Amygdala (tissue), 56 donors: ENCODE measurements at regions not wholly inside any gene's neighbourhood (a gene's known extent, or its start where the extent isn't known, plus 50 kb on each side); places are given as distances from the start of the nearest gene placed in this dataset.

Experiments used
- DNase-seq, 56 donors: peaks; one replicate each; lab custom pipeline; 2025; lab: John Stamatoyannopoulos, UW

DNA sequence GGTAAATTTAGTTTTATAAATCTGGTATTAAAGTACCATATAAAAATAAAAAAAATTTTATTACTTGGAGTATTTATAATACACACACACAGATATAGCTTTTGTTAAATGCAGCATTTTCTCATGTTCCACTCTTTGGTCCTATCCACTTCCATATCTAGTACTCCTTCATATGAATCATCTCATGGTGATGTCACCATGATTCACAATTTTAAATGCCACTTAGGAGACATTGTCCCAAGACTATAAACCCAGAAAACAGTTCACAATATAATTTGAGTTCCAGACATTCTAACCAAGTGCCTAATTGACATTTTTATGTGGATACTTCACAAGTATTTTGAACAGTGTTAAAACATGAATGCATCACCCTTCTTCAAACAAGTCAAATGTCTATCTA lies 1398.3 kb downstream of the DSC3 start:
- DNase-seq, result no peak

GRCh38 chr18:29629493-29630036 lies 1413.0 kb downstream of the DSC3 start:
- DNase-seq, result no peak

- DNase-seq, result no peak
Measured at GRCh38 chr18:29626094-29626493, 1416.4 kb downstream of the DSC3 start.

- no peak for DNase-seq
Measured at GRCh38 chr18:29616867-29617266, 1425.7 kb downstream of the DSC3 start.

- DNase-seq, result no peak
Measured at GRCh38 chr18:29608982-29609381, 1432.1 kb upstream of the CDH2 start.

GRCh38 chr18:29605365-29605764 lies 1428.4 kb upstream of the CDH2 start:
- no peak for DNase-seq

DNA sequence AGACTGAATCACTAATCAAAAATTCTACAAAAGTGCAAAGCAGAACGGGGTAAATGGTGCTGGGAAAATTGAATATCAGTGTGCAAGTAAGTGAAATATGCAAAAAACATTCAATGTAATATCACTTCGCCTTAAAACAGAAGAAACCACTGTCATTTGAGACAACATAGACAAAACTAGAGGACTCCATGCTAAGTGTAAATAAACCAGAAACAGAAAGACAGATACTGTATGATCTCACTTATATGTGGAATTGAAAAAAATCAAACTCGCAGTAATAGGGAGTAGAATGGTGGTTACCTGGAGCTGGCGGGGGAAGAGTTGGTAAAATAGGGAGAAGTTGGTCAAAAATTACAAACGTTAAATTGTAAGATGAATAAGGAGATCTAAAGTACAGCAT lies 1420.0 kb upstream of the CDH2 start:
- no peak for DNase-seq

DNA sequence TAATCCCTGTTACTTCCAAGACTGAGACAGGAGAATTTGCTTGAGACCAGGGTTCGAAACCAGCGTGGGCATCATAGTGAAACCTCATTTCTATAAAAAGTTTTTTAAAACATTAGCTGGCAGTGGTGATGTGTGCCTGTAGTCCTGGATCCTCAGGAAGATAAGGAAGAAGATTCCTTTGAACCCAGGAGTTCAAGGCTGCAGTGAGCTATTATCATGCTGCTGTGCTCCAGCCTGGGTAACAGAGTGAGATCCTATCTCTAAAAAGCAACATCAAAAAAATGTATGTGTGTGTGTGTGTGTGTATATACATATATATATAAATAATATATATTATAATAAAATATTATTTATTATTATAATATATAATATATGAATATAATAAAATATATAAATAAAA lies 1417.6 kb upstream of the CDH2 start:
- DNase-seq, result no peak

- no peak for DNase-seq
Measured at GRCh38 chr18:29588446-29589100, 1411.6 kb upstream of the CDH2 start.

DNA sequence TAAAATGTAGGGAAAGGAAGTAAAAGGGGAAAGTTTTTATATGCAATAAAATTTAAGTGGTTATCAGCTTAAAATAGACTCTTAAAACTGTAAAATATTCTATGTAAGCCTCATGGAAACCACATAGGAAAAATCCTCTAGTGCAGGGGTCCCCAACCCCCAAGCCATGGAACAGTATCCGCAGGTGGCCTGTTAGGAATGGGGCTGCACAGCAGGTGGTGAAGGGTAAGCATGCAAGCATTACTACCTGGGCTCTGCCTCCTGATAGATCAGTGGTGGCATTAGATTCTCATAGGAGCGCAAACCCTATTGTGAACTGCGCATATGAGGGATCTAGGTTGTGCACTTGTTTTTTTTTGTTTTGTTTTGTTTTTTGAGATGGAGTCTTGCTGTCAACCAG lies 1409.3 kb upstream of the CDH2 start:
- no peak for DNase-seq

DNA sequence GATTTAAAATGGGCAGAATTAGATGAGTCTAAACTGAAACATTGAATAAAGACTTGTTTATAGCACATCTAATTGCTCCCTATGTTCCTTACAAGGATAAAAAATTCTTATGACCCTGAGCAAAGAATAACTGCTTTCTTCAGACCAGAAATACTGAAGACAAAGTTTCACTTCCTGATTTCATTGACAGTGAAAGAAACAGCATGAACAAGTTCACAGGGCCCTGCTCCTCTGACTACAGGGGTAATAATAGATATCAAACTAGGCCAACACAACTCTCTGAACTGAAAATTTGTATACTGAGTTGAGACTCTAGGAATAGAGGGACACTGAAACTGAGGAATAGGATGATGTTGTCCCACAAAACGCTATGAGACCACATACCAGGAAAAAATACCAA lies 1383.3 kb upstream of the CDH2 start:
- DNase-seq, result no peak

- DNase-seq, result no peak
Measured at GRCh38 chr18:29556070-29556469, 1379.1 kb upstream of the CDH2 start.

DNA sequence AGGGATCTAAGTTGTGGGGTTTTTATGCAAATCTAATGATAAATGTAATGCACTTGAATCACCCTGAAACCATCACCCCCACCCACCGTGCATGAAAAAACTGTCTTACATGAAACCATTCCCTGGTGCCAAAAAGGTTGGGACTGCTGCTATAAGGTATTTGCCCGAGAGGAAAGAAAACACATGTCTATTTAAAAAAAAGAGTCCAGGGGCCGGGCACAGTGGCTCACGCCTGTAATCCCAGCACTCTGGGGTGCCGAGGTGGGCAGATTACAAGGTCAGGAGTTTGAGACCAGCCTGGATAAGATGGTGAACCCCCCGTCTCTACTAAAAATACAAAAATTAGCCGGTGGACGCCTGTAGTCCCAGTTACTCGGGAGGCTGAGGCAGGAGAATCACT lies 1372.8 kb upstream of the CDH2 start:
- no peak for DNase-seq

DNA sequence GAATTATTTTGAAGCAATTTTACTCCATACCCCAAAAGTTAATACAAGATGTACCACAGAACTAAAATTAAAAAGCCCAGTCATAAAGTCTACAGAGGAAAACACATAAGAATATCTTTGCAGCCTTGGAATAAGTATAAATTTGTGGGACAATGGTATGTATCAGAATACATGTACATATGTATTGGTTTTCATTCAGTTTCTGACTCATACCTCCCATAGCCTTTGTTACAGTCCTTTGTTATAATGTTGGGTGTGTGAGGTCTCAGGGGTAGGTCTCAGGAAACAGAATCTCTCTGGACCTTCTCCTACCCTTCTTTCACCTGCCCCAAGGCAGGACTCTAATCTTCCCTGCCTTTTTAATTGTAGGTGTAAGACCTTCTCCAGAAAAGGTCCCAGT lies 1370.7 kb upstream of the CDH2 start:
- no peak for DNase-seq

DNA sequence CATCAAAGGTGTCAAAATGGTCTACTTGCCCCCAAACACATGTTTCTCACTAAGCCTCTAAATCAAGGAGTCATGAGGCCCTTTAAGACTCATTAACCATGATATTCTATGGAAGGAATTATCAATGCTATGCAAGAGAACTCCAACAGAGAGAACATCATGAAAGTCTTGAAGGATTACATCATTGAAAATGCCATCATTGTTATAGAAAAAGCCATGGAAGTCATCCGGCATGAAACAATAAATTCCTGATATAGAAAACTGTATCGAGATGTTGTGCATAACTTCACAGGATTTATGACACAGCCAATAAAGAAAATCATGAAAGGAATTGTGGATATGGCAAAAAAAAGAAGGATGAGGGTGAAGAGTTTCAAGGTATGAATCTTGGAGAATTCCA lies 1363.6 kb upstream of the CDH2 start:
- DNase-seq, result no peak

- DNase-seq, result no peak
Measured at GRCh38 chr18:29531746-29532145, 1354.8 kb upstream of the CDH2 start.

GRCh38 chr18:29523371-29523770 lies 1346.4 kb upstream of the CDH2 start:
- DNase-seq, result no peak

DNA sequence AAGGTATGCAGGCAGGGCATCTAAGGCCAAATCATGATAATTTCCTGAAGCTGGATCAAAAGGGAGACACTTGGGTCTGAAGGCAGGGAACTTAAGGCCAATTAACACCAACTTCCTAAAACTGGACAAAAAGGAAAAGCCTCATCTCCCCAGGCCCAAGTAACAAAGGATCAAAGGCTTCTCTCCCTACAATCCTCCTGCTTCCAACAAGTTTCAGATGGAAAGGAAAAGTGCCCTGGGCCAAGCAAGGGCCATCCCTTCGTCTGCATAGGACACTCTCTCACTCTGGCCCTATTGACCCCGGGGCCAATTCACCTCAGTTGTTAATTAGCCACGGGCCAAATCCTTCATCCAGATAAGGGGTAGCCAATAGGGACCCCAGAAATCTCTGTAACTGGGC lies 1335.8 kb upstream of the CDH2 start:
- no peak for DNase-seq

DNA sequence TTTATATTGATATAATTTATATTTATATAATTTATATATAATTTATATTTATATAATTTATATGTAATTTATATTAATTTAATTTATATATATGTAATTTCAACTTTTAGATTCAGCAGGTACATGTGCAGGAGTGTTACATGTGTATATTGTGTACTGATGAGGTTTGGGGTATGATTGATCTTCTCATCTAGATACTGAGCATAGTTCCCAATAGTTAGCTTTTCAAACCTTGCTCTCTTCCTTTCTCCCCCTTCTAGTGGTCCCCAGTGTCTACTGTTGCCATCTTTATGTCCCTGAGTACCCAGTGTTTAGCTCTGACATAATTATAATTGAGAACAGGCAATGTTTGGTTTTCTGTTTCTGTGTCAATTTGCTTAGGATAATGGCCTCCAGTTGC lies 1335.3 kb upstream of the CDH2 start:
- no peak for DNase-seq

DNA sequence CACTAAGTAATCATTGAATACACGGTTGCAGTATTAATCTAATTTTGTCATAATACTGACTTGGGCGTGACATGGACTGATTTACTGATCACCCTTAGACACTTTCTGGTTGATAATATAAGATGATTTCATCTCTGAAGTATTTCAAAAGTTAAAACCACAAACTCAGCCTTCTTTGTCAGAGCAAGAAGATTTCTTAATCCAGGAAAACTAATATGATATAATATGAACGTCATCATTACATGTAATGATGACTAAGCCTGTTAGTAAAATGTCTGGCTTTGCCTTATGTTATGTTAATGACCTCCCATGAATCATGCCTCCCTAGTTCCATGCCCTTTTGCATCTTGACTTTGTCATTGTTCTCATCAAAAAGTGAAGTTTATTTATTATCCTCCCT lies 1325.0 kb upstream of the CDH2 start:
- DNase-seq, result no peak

DNA sequence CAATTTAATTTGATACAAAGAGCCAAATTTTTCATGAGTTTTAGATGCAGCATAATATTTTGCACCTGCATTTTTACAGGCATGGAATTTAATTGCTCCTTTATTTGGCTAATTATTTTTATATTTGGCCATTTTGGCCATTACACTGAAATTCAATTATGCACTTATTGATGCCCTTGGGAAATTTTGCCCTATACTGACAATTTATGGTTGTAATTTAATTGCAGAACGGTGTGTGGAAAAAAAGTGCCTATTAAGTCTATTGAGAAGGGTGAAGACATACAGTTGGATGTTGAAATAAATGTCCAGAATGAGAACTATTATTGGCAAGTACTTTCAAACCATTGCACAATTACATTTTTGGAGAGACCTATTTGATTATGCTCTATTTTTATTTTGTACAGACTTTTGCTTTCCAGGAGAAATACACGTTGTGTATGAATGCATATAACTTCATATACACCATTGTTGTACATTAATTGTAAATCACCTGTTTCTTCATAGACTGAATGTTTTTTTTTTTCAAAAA lies 1319.3 kb upstream of the CDH2 start:
- no peak for DNase-seq

- DNase-seq, result no peak
Measured at GRCh38 chr18:29494371-29494770, 1317.4 kb upstream of the CDH2 start.

DNA sequence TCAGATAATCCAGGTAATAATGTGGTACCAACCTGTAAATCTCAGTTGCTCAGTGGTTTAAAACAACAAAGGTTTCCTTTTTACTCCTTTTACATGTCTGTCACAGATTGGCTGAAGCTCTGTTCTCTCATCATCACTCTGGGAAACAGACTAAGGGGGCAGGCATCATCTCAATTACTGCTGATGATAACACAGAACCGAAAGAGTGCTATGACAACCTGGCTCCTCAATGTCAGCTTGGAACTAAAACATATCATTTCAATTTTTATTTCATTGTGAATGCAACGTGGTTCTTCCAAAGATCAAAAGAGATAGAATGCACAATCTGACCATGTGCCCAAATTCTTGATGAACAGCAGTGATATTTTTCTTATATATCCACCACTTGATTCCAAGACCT lies 1315.0 kb upstream of the CDH2 start:
- DNase-seq, result no peak
